ENCODE measurements at regions not wholly inside any gene's neighbourhood (a gene's known extent, or its start where the extent isn't known, plus 50 kb on each side); places are given as distances from the start of the nearest gene placed in this dataset.

DNA sequence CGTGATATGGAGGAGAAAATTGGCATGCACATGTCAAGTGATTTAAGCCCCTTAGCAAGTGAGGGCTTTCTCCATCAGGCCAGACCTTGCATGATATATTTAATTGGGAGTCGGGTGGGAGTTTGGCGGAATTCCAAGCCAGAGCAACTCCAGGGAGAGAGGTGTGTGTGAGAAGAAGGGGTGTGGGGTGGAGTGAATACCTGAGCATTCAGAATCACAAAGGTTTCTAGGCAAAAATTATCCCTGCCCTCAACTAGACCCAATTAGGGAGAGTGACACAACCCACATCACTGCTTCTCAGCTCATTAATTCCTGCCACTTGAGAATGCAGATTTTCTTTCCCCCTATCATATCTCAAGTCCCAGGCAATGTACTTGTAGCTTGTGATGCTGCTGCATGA is 279.7 kb upstream of the TUT7 start:
- Histone ChIP-seq H3K36me3 (ENCODE audit: control insufficient read depth, insufficient read depth, low read length) (no peaks in the 10 kb centered on the region), H3K18ac (ENCODE audit: low read depth, low read length) (no peak overlapping the region), H2AK9ac (replicated peaks; ENCODE audit: low read depth, low read length, poor library complexity) (no peak overlapping the region), H3K9ac (ENCODE audit: low read depth, low read length) (no peak overlapping the region), H3K9me3 (ENCODE audit: control insufficient read depth, insufficient read depth, low read length) (peaks cover 4% of the 10 kb centered on the region; the same call in 1 of the 2 replicates), H3K23ac (ENCODE audit: low read depth, low read length) (no peak overlapping the region), H3K4me2 (ENCODE audit: low read depth, low read length) (no peak overlapping the region), H3K4me1 (ENCODE audit: control insufficient read depth, insufficient read depth, low read length) (no peaks in the 10 kb centered on the region), H2BK15ac (ENCODE audit: low read depth, low read length) (no peak overlapping the region), H3K9me1 (ENCODE audit: insufficient read depth, low read length) (no peaks in the 10 kb centered on the region), H3K4me3 (ENCODE audit: insufficient read depth, low read depth, low read length) (no peak overlapping the region), H3K14ac (replicated peaks; ENCODE audit: low read depth, low read length) (no peak overlapping the region), H2BK120ac (ENCODE audit: low read depth, low read length) (no peak overlapping the region), H3K4ac (ENCODE audit: low read depth, low read length) (no peak overlapping the region), H4K20me1 (ENCODE audit: insufficient read depth, low read length) (no peaks in the 10 kb centered on the region), H4K8ac (ENCODE audit: low read depth in 2 of 2, low read length in 2 of 2) (no peak overlapping the region), H3K27ac (ENCODE audit: insufficient read depth, low read length) (no peak overlapping the region), H4K91ac (ENCODE audit: insufficient read depth, low read depth, low read length) (no peak overlapping the region), H2BK20ac (ENCODE audit: low read depth, low read length) (no peak overlapping the region), H2AFZ (replicated peaks; ENCODE audit: low read length, poor library complexity) (no peak overlapping the region), H3K27me3 (ENCODE audit: control insufficient read depth, insufficient read depth, low read length) (no peaks in the 10 kb centered on the region), H2BK5ac (ENCODE audit: low read depth, low read length, poor library complexity, severe bottlenecking) (no peak overlapping the region), H3K79me1 (ENCODE audit: low read depth in 1 of 2, low read length in 2 of 2) (no peaks in the 10 kb centered on the region), H3K56ac (ENCODE audit: extremely low read depth, insufficient read depth, low read length) (no peak overlapping the region), H2AK5ac (ENCODE audit: low read depth, low read length) (no peak overlapping the region), H4K5ac (ENCODE audit: low read depth, low read length) (no peak overlapping the region)
- CTCF ChIA-PET = no interaction called here
- BruUV-seq (replicated peaks) = no TSS peak
- no CpG with 5 or more reads among the region's 3 CpGs for WGBS, 2 experiments (ENCODE audit: extremely low coverage in 2 of 2, insufficient read length in 1 of 2)
- POLR2A ChIA-PET (ENCODE audit: unreplicated experiment) = no interaction called here
- intact Hi-C loops (cut with micrococcal nuclease) = no loop called here
- ATAC-seq (ENCODE audit: low read depth) (no peak), DNase-seq (no peak)
- dilution Hi-C loops (cut with HindIII; ENCODE audit: low sequenced_read_pairs, unreplicated experiment) = no loop called here
- in situ Hi-C loops (cut with MboI; ENCODE audit: low sequenced_read_pairs) = loop anchor here (10.0 to 25.0 kb wide), 2 partner anchors 303 to 691 kb away; partner anchors contain the start of gene GAS1
- TF ChIP-seq CEBPB (IDR thresholded peaks at IDR 0.05; ENCODE audit: low read depth, low read length) (no peak), MXI1 (IDR thresholded peaks at IDR 0.05; ENCODE audit: borderline replicate concordance, low read depth, low read length) (no peak), RCOR1 (IDR thresholded peaks at IDR 0.05; ENCODE audit: insufficient replicate concordance, low read length) (no peak), NFE2L2 (IDR thresholded peaks at IDR 0.05; ENCODE audit: low read depth, low read length) (no peak)
- TF ChIP-seq, protein P1, sequence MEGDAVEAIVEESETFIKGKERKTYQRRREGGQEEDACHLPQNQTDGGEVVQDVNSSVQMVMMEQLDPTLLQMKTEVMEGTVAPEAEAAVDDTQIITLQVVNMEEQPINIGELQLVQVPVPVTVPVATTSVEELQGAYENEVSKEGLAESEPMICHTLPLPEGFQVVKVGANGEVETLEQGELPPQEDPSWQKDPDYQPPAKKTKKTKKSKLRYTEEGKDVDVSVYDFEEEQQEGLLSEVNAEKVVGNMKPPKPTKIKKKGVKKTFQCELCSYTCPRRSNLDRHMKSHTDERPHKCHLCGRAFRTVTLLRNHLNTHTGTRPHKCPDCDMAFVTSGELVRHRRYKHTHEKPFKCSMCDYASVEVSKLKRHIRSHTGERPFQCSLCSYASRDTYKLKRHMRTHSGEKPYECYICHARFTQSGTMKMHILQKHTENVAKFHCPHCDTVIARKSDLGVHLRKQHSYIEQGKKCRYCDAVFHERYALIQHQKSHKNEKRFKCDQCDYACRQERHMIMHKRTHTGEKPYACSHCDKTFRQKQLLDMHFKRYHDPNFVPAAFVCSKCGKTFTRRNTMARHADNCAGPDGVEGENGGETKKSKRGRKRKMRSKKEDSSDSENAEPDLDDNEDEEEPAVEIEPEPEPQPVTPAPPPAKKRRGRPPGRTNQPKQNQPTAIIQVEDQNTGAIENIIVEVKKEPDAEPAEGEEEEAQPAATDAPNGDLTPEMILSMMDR (conservative IDR thresholded peaks at IDR 0.05; ENCODE audit: low read depth, low read length) = no peak
